AG09309 (cell line): ENCODE measurements at regions not wholly inside any gene's neighbourhood (a gene's known extent, or its start where the extent isn't known, plus 50 kb on each side); places are given as distances from the start of the nearest gene placed in this dataset.

Experiments used
- DNase-seq: peaks from one replicate; pipeline ENCODE4 v3.0.0-alpha.2; 2010; ENCODE audit warnings: low read depth
- H3K4me3 ChIP-seq: 2 replicates; pipeline ENCODE4 v1.5.1; 2011; ENCODE audit warnings: mild to moderate bottlenecking, low read depth, low read length, moderate library complexity; ENCODE audit not compliant: control insufficient read depth
- CTCF ChIP-seq: IDR thresholded peaks from 2 replicates; pipeline ENCODE4 v1.5.1; 2011; ENCODE audit warnings: mild to moderate bottlenecking, low read depth, low read length, inconsistent platforms; ENCODE audit not compliant: insufficient read depth, control insufficient read depth; ENCODE audit errors: missing control alignments

GRCh38 chr16:16879567-16880251, 500.8 kb downstream of the NPIPA7 start:
- TF ChIP-seq CTCF: no peak
- no peak overlapping the region for H3K4me3 ChIP-seq
- DNase-seq: no peak

- TF ChIP-seq CTCF: no peak
- no peak for DNase-seq
- no peak overlapping the region for H3K4me3 ChIP-seq
These were observed 502.9 kb downstream of the NPIPA7 start for GRCh38 chr16:16881814-16882213.

DNA sequence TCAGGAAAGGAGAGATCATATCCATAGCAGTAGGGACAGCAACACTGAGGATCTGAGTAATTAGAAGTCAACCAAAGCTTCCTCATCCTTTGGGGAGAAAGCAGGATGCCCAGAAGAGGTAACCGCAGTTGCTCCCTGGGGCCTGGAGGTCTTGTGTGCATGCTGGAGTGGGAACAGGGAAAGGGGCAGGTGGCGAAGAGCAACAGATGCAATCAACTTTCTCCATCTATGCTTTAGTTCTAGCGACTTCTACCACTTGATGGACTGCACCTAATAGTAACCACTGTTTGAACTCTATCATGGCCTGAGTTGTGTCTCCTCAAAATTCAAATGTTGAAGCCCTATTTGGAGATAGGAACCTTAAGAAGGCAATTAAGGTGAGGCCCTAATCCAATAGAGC, 503.8 kb downstream of the NPIPA7 start:
- TF ChIP-seq CTCF: no peak
- DNase-seq: no peak
- no peak overlapping the region for H3K4me3 ChIP-seq

DNA sequence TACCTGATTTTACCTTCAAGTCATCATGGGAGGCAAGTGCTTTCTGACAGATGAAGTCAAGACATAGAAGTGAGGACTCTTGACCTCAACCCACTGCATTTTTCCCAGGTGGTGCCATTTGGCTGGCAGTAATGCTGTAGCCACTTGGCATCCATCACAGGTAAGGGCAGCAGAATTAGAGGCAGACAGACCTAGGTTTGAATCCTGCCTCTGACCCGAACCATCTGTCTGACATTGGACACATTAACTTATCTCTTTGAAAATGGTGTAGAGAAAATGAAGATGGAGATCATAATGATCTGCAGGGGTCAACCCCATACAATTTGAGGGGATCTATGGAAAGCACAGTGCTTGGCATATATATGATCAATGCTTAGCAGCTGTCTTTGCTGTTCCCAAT, 505.5 kb downstream of the NPIPA7 start:
- no peak for TF ChIP-seq CTCF
- no peak for DNase-seq
- no peak overlapping the region for H3K4me3 ChIP-seq

GRCh38 chr16:16887193-16887592, 508.3 kb downstream of the NPIPA7 start:
- DNase-seq: no peak
- no peak overlapping the region for H3K4me3 ChIP-seq
- TF ChIP-seq CTCF: no peak

DNA sequence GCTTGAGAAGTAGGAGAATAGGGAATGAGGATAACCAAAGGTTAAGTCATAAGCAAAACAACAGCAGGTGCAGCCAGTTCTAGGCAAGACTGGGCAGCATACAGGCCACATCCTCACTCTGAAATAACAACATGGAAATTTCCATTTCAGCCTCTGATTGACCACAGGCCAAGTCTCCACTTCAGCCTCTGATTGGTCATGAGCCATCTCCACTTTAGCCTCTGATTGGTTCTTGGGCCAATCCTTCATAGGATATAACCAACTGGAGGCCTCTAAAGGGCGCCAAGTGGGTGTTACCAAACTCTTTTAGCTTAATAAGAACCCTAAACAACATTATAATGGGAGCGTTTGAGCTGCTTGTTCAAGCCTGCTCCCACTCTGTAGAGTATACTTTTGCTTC, 512.0 kb downstream of the NPIPA7 start:
- no peak for TF ChIP-seq CTCF
- no peak overlapping the region for H3K4me3 ChIP-seq
- DNase-seq: no peak
